ENCODE measurements at regions not wholly inside any gene's neighbourhood (a gene's known extent, or its start where the extent isn't known, plus 50 kb on each side); places are given as distances from the start of the nearest gene placed in this dataset.

DNA sequence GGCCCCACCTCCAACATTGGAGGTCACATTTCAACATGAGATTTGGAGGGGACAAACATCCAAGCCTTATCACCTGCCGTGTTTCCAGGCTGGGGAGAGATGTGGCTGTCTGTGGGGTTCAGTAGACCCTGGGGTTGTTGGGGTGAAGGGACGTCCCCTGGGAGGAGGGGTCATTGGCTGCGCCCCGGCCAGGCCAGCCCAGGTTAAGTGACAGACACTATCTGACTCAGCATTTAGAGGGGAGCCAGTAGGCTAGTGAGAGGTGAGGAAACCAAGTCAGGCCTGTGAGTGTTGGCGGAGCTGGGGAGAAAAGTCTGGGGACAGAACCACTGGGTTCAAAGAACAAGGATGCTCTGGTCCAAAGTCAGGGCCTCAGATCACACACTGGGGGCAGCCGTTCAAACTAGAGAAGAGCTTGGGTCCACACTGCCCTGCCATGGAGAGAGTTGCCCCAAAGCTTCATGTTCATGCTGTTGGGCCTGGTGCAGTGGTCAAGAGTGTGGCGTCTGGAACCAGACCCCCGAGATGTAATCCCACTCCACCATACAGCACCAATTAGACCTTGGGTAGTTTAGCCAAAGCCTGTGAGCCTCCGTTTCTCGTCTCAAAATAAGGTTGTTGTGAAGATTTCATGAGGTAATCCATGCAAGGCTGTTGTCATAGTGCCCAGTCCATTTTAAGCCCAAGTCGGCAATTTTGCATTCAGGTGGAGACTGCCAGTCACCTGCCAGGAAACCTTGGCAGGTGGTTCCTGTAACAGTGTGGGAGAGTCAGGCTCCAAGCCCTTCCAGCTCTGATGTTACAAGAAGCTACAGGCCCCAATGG lies 1289.6 kb downstream of the TBC1D22A start:
- Histone ChIP-seq H3K27me3 (ENCODE audit: control insufficient read depth, insufficient read depth, low read length) (no peaks in the 10 kb centered on the region), H3K27ac (ENCODE audit: low read depth, low read length) (no peak overlapping the region), H3K4me3 (ENCODE audit: low read length) (no peak overlapping the region), H3K4me1 (ENCODE audit: control insufficient read depth, insufficient read depth, low read length) (no peaks in the 10 kb centered on the region), H3K36me3 (ENCODE audit: control insufficient read depth, insufficient read depth, low read length) (no peaks in the 10 kb centered on the region), H3K9ac (ENCODE audit: low read length) (no peak overlapping the region)

DNA sequence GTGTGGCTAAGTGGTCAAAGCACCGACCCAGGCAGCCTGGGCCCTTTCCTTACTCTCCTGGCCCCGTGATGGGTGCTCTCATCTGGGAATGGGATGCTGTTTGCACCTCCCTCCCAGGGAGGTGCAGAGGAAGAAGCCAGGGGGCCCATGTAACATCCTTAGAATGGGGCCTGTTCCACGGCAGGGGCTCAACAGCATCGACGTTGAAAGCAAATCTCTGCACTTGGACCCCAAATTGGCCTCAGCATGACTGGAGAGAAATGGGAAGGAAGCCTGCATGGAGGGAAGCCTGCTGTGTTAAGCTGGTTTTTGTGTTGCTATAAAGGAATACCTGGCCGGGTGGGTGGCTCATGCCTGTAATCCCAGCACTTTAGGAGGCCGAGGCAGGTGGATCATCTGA lies 1288.4 kb downstream of the TBC1D22A start:
- Histone ChIP-seq H3K27ac (ENCODE audit: low read depth, low read length) (no peak overlapping the region), H3K36me3 (ENCODE audit: control insufficient read depth, insufficient read depth, low read length) (no peaks in the 10 kb centered on the region), H3K4me3 (ENCODE audit: low read length) (no peak overlapping the region), H3K4me1 (ENCODE audit: control insufficient read depth, insufficient read depth, low read length) (no peaks in the 10 kb centered on the region), H3K9ac (ENCODE audit: low read length) (no peak overlapping the region), H3K27me3 (ENCODE audit: control insufficient read depth, insufficient read depth, low read length) (no peaks in the 10 kb centered on the region)

DNA sequence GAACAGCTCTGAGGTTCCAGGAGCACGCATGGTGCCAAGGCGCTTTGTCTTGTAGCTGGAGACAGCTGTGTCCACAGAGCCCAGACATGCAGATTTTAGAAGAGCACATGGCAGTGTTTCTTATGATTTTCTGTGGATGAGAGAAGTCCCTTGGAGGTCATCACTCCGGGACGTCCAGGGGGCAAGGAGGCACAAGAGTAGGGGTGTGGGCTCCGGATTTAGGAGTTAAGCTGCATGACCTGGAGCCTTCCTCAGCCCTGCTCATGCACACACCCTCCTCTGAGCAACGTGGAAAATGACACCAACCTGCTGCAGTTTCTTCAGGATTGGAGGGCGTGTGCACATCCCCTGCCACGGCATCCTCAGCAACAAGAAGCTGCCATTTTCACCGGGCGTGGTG lies 1286.7 kb downstream of the TBC1D22A start:
- Histone ChIP-seq H3K27me3 (ENCODE audit: control insufficient read depth, insufficient read depth, low read length) (no peaks in the 10 kb centered on the region), H3K27ac (ENCODE audit: low read depth, low read length) (no peak overlapping the region), H3K4me1 (ENCODE audit: control insufficient read depth, insufficient read depth, low read length) (no peaks in the 10 kb centered on the region), H3K4me3 (ENCODE audit: low read length) (no peak overlapping the region), H3K9ac (ENCODE audit: low read length) (no peak overlapping the region), H3K36me3 (ENCODE audit: control insufficient read depth, insufficient read depth, low read length) (no peaks in the 10 kb centered on the region)

DNA sequence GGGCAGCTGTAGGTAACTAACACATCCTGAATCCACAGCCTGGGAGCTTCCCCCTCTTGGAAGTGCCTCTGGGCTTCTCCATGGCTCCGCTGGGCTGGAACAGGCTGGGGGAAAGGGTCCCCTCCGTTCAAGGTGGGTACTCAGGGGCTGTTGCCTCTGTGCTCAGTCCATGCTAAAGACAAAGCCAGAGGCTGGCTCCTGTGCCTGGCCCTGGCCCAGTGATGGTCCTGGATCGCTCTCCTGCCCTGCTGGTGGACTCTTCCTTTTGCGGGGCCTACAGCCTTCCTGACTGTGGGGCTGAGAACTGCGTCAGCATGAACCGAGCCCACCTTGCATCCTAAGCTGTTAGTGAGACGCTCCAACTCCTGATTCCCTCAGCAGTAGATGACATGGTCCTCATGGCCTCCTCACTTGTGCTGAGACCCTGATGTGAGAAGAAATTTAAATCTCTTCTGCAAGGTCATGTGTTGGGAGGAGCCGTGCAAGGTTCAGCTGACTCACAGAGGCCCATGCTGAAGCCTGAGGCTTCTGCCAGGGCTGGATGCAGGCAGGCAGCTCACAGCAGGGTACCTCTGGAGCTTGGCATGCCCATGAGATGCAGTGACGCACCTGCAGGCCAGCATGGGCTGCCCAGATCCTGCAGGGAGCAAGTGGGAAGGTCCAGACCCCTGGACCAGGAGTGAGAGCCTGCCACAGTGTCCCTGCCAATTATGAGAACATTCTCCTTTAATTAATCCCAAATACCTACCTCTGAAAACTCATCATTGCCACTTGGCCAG lies 1285.5 kb downstream of the TBC1D22A start:
- Histone ChIP-seq H3K27ac (ENCODE audit: low read depth, low read length) (no peak overlapping the region), H3K4me3 (ENCODE audit: low read length) (no peak overlapping the region), H3K4me1 (ENCODE audit: control insufficient read depth, insufficient read depth, low read length) (no peaks in the 10 kb centered on the region), H3K36me3 (ENCODE audit: control insufficient read depth, insufficient read depth, low read length) (no peaks in the 10 kb centered on the region), H3K27me3 (ENCODE audit: control insufficient read depth, insufficient read depth, low read length) (no peaks in the 10 kb centered on the region), H3K9ac (ENCODE audit: low read length) (no peak overlapping the region)

DNA sequence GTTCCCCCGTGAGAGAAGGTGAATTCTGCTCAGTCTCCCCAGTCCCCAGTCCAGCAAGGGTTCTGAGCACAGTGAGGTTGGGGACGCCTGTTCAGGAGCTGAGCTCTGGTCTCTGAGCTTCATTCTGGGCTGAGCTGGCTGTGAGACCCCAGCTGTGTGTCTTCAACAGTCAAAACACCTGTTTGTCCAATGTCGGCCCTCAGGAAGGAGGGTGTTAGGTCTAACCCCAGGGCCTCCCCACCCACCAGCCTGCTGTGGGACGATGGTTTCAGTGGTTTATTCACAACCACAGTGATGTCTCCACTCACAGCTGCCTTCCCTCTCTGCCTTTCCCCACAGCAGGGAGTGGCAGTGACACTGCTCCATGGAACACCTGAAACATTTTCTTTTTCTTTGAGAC lies 1282.9 kb downstream of the TBC1D22A start:
- Histone ChIP-seq H3K9ac (ENCODE audit: low read length) (no peak overlapping the region), H3K27ac (ENCODE audit: low read depth, low read length) (no peak overlapping the region), H3K27me3 (ENCODE audit: control insufficient read depth, insufficient read depth, low read length) (no peaks in the 10 kb centered on the region), H3K4me1 (ENCODE audit: control insufficient read depth, insufficient read depth, low read length) (no peaks in the 10 kb centered on the region), H3K36me3 (ENCODE audit: control insufficient read depth, insufficient read depth, low read length) (no peaks in the 10 kb centered on the region), H3K4me3 (ENCODE audit: low read length) (no peak overlapping the region)

DNA sequence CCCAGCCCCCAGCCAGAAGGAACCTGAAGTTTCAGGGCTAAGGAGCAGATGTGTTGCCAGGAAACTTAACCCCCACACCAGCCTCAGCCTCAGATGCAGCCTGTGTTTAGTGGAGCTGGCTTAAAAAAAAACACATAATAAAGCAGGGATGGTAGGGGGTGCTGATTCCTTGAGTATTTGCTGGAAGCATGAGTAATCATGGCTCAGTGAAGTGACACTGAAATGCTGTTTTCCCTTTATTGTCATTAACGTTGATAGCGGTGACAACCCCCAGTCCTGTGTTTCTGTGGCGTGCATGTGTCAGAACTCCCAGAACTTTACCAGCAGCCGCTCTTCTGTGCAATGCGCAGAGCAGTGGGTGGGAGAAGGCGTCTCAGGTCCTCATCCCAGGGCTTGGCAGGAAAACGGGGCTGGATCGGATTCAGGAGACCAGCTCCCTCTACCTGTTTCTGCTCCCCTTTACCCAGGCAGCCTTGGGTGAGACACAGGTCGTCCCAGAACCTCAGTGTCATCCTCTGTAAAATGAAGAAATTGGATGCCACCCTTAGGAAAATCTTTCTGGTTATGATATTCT lies 1282.1 kb downstream of the TBC1D22A start:
- H3K4me3 ChIP-seq (ENCODE audit: low read length) = no peak overlapping the region
- H3K27ac ChIP-seq (ENCODE audit: low read depth, low read length) = no peak overlapping the region
- no peaks in the 10 kb centered on the region for H3K4me1 ChIP-seq (ENCODE audit: control insufficient read depth, insufficient read depth, low read length)

DNA sequence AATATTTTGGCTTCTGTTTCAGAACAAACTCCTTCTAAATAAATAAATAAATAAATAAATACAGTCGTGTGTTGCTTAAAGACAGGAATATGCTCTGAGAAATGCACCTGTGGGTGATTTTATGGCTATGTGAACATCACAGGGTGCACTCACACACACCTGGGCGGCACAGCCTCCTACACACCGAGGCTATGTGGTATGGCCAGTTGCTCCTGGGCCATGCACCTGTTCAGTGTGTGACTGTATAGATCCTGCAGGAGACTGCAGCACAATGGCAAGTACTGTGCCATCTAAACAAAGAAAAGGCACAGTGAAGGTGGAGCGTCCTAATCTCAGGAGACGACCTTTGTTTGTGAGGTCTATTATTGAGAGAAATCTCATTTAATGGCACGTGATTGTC lies 1281.1 kb downstream of the TBC1D22A start:
- no peaks in the 10 kb centered on the region for H3K27me3 ChIP-seq (ENCODE audit: control insufficient read depth, insufficient read depth, low read length)
- no peak overlapping the region for H3K27ac ChIP-seq (ENCODE audit: low read depth, low read length)
- H3K4me3 ChIP-seq (ENCODE audit: low read length) = no peak overlapping the region
- no peaks in the 10 kb centered on the region for H3K36me3 ChIP-seq (ENCODE audit: control insufficient read depth, insufficient read depth, low read length)
- no peak overlapping the region for H3K9ac ChIP-seq (ENCODE audit: low read length)
- no peaks in the 10 kb centered on the region for H3K4me1 ChIP-seq (ENCODE audit: control insufficient read depth, insufficient read depth, low read length)

More for the DNA sequence above, 1282.1 kb downstream of the TBC1D22A start:
- no peaks in the 10 kb centered on the region for H3K27me3 ChIP-seq (ENCODE audit: control insufficient read depth, insufficient read depth, low read length)
- H3K36me3 ChIP-seq (ENCODE audit: control insufficient read depth, insufficient read depth, low read length) = no peaks in the 10 kb centered on the region
- H3K9ac ChIP-seq (ENCODE audit: low read length) = no peak overlapping the region

DNA sequence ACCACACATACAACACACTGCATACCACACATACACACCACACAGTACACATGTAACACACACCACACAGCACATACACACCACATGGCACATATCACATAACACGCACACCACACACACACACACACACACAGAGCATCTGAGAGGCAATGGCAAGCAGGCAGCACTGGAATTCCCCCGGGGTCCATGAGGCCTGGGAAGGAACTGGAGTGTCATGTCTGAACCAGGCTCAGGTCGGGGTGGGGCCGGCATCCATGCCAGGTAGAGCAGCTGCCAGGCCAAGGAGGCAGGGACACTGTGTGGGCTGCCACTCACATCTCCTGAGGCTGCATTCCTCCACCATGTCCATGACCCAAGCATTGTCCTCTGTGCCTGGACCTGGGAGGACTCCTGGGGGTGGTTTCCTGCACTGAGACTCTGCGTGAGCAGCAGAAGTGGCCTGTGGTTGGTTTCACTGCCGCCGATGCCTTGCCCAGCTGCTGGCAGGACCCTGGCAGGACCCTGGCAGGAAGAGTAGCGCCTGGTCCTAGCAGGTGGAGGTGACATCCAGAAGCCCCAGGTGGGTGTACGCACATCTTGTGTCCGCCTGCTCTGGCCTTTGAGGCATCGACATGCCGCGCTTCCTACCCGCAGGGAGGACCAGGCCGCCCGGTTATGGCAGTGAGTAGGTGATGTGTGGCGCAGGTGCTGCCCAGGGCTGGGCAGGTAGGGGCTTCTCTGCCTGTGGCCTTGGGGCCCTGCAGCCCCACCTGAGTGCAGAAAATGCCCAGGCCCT lies 1280.4 kb downstream of the TBC1D22A start:
- H3K27me3 ChIP-seq (ENCODE audit: control insufficient read depth, insufficient read depth, low read length) = no peaks in the 10 kb centered on the region
- no peak overlapping the region for H3K27ac ChIP-seq (ENCODE audit: low read depth, low read length)
- H3K9ac ChIP-seq (ENCODE audit: low read length) = no peak overlapping the region
- no peaks in the 10 kb centered on the region for H3K4me1 ChIP-seq (ENCODE audit: control insufficient read depth, insufficient read depth, low read length)
- H3K36me3 ChIP-seq (ENCODE audit: control insufficient read depth, insufficient read depth, low read length) = no peaks in the 10 kb centered on the region
- no peak overlapping the region for H3K4me3 ChIP-seq (ENCODE audit: low read length)

DNA sequence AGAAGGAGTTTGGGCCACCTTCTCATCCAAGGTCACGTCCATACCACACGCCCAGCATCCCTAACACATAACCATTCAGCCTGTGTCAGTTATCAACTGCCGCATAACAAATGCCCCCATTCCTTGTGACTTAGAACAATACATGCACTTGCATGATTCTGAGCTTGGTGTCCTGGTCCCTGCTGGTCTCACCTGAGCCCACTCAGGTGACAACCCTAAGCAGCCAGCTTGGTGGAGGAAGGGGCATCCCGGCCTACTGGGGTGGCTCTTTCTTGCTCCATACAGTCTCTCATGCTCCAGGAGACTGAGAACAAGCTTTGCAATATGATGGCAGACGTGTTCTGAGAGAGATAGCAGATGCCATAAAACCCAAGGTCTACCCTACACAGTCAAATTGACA lies 1276.9 kb downstream of the TBC1D22A start:
- H3K9ac ChIP-seq (ENCODE audit: low read length) = no peak overlapping the region

DNA sequence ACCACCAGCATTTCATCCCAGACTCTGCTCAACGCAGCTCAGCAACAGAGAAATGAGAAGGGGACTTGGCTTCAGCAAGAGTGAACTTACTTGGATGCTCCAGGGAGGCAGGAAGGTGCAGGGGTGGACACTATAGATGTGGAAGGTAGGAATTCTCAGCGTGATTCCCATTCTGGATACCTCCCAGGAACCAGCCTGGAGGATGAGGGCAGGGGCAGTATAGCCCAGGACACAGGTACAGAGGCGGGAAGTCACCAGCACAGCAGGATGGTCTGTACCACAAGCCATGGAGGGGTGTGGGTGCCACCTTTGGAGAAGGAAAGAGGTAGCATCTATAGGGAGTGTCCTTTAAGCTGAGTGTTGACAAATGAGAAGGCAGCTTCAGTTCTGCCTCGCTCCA lies 1275.2 kb downstream of the TBC1D22A start:
- no peak overlapping the region for H3K9ac ChIP-seq (ENCODE audit: low read length)
- H3K27me3 ChIP-seq (ENCODE audit: control insufficient read depth, insufficient read depth, low read length) = no peaks in the 10 kb centered on the region
- no peaks in the 10 kb centered on the region for H3K36me3 ChIP-seq (ENCODE audit: control insufficient read depth, insufficient read depth, low read length)
- H3K4me3 ChIP-seq (ENCODE audit: low read length) = no peak overlapping the region
- no peak overlapping the region for H3K27ac ChIP-seq (ENCODE audit: low read depth, low read length)
- no peaks in the 10 kb centered on the region for H3K4me1 ChIP-seq (ENCODE audit: control insufficient read depth, insufficient read depth, low read length)

More for the DNA sequence above, 1276.9 kb downstream of the TBC1D22A start:
- no peak overlapping the region for H3K4me3 ChIP-seq (ENCODE audit: low read length)
- no peaks in the 10 kb centered on the region for H3K4me1 ChIP-seq (ENCODE audit: control insufficient read depth, insufficient read depth, low read length)
- no peak overlapping the region for H3K27ac ChIP-seq (ENCODE audit: low read depth, low read length)
- no peaks in the 10 kb centered on the region for H3K27me3 ChIP-seq (ENCODE audit: control insufficient read depth, insufficient read depth, low read length)
- H3K36me3 ChIP-seq (ENCODE audit: control insufficient read depth, insufficient read depth, low read length) = no peaks in the 10 kb centered on the region

DNA sequence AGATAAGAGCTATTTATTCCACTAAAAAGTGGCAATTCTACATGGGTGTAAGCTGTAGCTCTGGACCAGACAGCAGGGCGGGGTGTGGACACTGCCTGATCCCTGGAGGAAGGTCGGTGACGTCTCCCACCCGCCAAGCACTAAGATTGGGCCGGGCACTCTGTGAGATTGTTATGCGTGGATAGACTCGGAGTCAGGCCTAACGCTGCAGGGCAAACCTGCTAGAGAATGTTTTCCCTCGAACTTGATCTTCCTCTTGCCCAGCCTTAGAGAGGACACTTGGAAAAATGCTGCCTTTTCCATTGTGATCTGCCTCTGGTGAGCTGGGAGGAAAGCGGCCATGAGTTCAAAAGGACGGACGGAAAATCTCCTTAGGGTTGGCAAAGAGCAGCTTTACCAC lies 1273.4 kb downstream of the TBC1D22A start:
- no peaks in the 10 kb centered on the region for H3K27me3 ChIP-seq (ENCODE audit: control insufficient read depth, insufficient read depth, low read length)
- H3K27ac ChIP-seq (ENCODE audit: low read depth, low read length) = no peak overlapping the region
- no peaks in the 10 kb centered on the region for H3K36me3 ChIP-seq (ENCODE audit: control insufficient read depth, insufficient read depth, low read length)
- no peak overlapping the region for H3K9ac ChIP-seq (ENCODE audit: low read length)
- H3K4me3 ChIP-seq (ENCODE audit: low read length) = no peak overlapping the region
- H3K4me1 ChIP-seq (ENCODE audit: control insufficient read depth, insufficient read depth, low read length) = no peaks in the 10 kb centered on the region

DNA sequence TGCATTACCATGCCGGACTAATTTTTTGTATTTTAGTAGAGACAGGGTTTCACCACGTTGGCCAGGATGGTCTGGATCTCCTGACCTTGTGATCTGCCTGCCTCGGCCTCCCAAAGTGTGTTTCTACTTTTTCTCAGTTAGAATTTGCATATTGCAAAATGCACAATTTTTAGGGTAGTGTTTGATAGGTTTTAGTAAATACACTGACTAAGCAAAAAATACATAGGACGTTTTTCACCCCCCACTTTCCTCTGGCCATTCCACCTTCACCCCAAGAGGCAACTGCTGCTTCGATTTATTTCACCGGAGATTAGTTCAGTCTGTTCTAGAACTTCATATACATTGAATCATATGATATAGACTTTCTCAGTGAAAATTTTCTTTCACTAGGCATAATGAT lies 1269.1 kb downstream of the TBC1D22A start:
- Histone ChIP-seq H3K9ac (ENCODE audit: low read length) (no peak overlapping the region), H3K27ac (ENCODE audit: low read depth, low read length) (no peak overlapping the region), H3K4me3 (ENCODE audit: low read length) (no peak overlapping the region), H3K36me3 (ENCODE audit: control insufficient read depth, insufficient read depth, low read length) (no peaks in the 10 kb centered on the region), H3K4me1 (ENCODE audit: control insufficient read depth, insufficient read depth, low read length) (no peaks in the 10 kb centered on the region), H3K27me3 (ENCODE audit: control insufficient read depth, insufficient read depth, low read length) (no peaks in the 10 kb centered on the region)
